Testis (tissue), 2 donors: ENCODE measurements at regions not wholly inside any gene's neighbourhood (a gene's known extent, or its start where the extent isn't known, plus 50 kb on each side); places are given as distances from the start of the nearest gene placed in this dataset.

Source experiments
- DNase-seq: peaks from one replicate; pipeline ENCODE4 v3.0.0-alpha.2; 2019
- H3K27ac ChIP-seq, 2 donors: fragments of 200-600 bp; sonication (generic); one replicate each; pipeline ENCODE4 v1.5.1; 2019
- H3K27me3 ChIP-seq: fragments of 200-600 bp; sonication (generic); one replicate; pipeline ENCODE4 v1.5.1; 2019
- H3K36me3 ChIP-seq: fragments of 200-600 bp; sonication (generic); one replicate; pipeline ENCODE4 v1.5.1; 2017; ENCODE audit warnings: low read depth; ENCODE audit errors: missing control alignments
- H3K4me1 ChIP-seq: fragments of 200-600 bp; sonication (generic); one replicate; pipeline ENCODE4 v1.5.1; 2019
- H3K4me3 ChIP-seq, 2 donors: fragments of 200-600 bp; sonication (generic); one replicate each; pipeline ENCODE4 v1.5.1; 2017 to 2019
- H3K9me3 ChIP-seq: fragments of 200-600 bp; sonication (generic); one replicate; pipeline ENCODE4 v1.5.1; 2017
- CTCF ChIP-seq, 3 experiments: fragments of 450-650 bp in 2 of 3; fragments of 200-600 bp in 1 of 3; sonication (generic) in 1 of 3; IDR thresholded peaks; one replicate each; pipeline ENCODE4 v1.5.1; 2016 to 2019; ENCODE audit warnings: antibody characterized with exemption in 3 of 3, mild to moderate bottlenecking in 2 of 3, moderate library complexity in 1 of 3
- POLR2A ChIP-seq: fragments of 450-650 bp; IDR thresholded peaks from one replicate; pipeline ENCODE4 v1.6.1; 2017; ENCODE audit warnings: antibody characterized with exemption, mild to moderate bottlenecking, moderate library complexity
- whole genome bisulfite sequencing, 2 donors: methylation state at CpG; one replicate each; pipeline ENCODE4 v1.1.5; 2018; 5-methylcytosine and 5-hydroxymethylcytosine counted together
- intact Hi-C: fragments of 100-400 bp; cut with DNase I; formaldehyde crosslinking; loops from one replicate; pipeline ENCODE4 v1.15.1; 2023; ENCODE audit warnings: low total_unique reads

DNA sequence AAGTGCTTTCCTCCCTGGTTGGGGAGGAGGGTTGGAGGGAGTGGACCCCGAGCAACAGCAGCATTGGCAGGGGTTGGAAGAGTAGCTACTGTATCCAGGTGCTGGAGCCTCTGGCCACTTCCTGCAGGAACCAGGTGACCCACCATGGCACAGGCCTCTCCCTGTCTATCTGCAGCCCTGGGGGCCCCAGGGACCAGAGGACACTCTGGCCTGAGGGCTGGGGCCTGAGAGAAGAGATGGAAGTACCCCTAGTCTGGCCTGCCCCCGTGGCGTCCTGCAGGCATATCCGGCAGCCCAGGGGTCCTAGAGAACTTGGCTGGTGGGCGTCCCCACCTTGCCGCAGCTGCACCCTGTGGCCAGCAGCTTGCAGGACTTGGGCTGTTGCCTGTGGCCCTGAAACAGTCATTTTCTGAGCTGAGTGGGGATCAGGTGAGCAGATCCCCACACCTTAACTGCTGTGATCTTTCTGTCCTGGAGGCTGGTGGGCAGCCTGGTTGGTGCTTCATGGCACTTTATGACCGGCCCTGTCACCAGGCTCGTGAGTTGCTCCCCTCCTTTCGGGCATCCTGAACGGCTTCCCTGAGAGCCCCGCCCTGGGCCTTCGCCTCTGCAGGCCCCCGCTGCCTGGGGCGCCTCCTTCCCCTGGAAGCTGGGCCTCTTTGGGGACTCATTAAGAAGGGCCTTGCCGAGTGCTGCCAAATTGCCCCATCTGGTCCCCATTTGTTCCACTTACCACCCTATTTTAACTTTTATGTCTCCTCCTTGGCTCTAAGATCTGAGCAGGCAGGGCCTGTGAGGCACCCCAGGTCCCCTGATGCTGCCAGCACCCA, 298.6 kb downstream of the SEC14L1 start:
- no peak for DNase-seq
- Histone ChIP-seq H3K27ac (no peak overlapping the region), H3K9me3 (no peaks in the 10 kb centered on the region), H3K27me3 (no peaks in the 10 kb centered on the region), H3K36me3 (no peaks in the 10 kb centered on the region), H3K4me3 (no peak overlapping the region), H3K4me1 (peaks cover 70% of the 10 kb centered on the region)
- WGBS, 2 donors = 51 to 86% methylated on average over 6 to 15 of the region's 15 CpGs
- intact Hi-C loops = no loop called here
- TF ChIP-seq CTCF (IDR thresholded peaks at IDR 0.05) (no peak), POLR2A (no peak)

DNA sequence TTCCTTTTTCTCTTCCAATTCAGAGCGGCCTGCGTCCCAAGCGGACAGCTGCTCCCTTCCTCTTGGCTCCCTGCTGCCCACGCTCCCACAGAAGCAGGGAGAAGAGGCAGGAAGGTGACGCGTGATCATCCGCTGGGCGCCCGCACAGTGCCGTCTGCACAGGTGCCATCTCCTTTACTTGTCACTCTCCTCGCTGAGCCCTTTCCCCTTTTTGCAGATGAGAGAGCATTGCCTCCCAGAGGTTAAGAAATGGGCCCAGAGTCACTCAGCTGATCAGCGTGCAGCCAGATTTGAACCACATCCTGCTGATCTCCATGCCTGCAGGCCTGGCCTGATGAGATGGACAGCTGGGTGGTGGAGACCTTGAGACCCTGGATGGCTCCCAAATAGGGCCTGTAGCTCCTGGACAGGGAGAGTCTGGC, 299.8 kb downstream of the SEC14L1 start:
- TF ChIP-seq CTCF (IDR thresholded peaks at IDR 0.05) = no peak
- Histone ChIP-seq H3K36me3 (no peaks in the 10 kb centered on the region), H3K27me3 (no peaks in the 10 kb centered on the region), H3K27ac (peak overlapping the region in 1 of 2 donors; percentile 30), H3K9me3 (no peaks in the 10 kb centered on the region), H3K4me3 (no peak overlapping the region), H3K4me1 (peaks cover 71% of the 10 kb centered on the region)
- intact Hi-C loops = no loop called here
- WGBS, 2 donors = 43 to 74% methylated on average over 11 to 12 of the region's 12 CpGs
- no peak for DNase-seq

DNA sequence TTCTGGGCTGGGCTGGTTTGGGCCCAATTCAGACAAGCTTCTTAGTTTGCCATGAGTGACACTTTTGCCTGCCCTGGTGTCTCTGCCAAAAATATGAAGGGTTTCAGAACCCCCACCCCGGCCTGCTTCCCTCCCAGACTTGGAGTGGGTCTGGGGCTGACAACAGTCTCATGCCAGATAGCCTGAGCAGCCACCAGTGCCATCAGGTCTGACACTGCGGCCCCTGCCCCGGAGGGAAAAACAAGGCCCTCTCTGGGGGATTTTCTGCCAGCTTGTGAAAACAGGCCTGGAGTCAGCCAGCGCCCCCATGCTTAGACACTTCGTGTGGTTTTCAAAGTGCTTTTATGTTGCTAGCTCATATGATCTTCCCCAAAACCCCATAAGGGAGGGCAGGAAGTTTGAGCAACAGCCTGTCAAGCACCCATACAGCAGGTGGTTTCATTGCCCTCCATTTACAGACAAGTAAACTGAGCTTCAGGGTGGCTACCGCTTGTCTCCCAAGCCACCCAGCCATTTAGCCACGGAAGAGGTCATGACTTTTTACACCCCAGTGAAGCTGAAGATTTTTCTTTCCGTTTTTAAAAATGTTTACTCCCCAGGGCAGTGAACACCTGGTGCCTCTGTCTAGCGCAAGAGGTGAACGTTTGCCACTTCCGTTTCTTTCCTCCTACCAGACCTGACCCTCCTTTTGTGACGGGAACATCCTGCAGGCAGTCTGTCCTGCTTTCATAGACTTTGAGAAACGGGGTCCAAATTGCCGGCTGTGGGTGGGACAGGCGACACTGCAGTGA, 300.6 kb downstream of the SEC14L1 start:
- Histone ChIP-seq H3K27me3 (no peaks in the 10 kb centered on the region), H3K36me3 (no peaks in the 10 kb centered on the region), H3K4me1 (peaks cover 71% of the 10 kb centered on the region), H3K9me3 (no peaks in the 10 kb centered on the region), H3K27ac (peak overlapping the region in 1 of 2 donors; percentile 30), H3K4me3 (no peak overlapping the region)
- 71 to 77% methylated on average over 12 to 15 of the region's 15 CpGs for WGBS, 2 donors
- intact Hi-C loops = no loop called here
- no peak for DNase-seq
- TF ChIP-seq CTCF (IDR thresholded peaks at IDR 0.05) (no peak), POLR2A (no peak)

DNA sequence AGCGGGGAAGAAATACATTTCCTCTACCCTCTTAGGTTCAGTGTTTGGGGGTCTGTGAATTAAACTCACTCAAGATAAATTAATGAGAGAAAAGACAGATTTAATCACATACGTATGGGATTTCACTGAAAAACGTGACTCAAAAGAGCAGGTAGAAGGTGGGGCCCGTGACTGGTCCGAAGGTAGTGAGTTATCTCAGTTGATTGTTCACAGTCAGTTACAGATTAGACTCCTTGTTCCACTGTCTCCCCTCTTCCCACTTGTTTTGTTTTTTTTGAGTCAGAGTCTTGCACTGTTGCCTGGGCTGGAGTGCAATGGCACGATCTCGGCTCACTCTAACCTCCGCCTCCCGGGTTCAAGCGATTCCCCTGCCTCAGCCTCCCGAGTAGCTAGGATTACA, 301.2 kb downstream of the SEC14L1 start:
- H3K4me1 ChIP-seq = peaks cover 68% of the 10 kb centered on the region
- no peaks in the 10 kb centered on the region for H3K27me3 ChIP-seq
- no peak for DNase-seq
- WGBS, 2 donors = 90 to 93% methylated on average over 11 of the region's 11 CpGs
- TF ChIP-seq CTCF (IDR thresholded peaks at IDR 0.05) (no peak), POLR2A (no peak)
- H3K4me3 ChIP-seq = no peak overlapping the region
- no peak overlapping the region for H3K27ac ChIP-seq
- H3K36me3 ChIP-seq = no peaks in the 10 kb centered on the region
- intact Hi-C loops = no loop called here
- no peaks in the 10 kb centered on the region for H3K9me3 ChIP-seq
